ENCODE measurements at regions not wholly inside any gene's neighbourhood (a gene's known extent, or its start where the extent isn't known, plus 50 kb on each side); places are given as distances from the start of the nearest gene placed in this dataset.

DNA sequence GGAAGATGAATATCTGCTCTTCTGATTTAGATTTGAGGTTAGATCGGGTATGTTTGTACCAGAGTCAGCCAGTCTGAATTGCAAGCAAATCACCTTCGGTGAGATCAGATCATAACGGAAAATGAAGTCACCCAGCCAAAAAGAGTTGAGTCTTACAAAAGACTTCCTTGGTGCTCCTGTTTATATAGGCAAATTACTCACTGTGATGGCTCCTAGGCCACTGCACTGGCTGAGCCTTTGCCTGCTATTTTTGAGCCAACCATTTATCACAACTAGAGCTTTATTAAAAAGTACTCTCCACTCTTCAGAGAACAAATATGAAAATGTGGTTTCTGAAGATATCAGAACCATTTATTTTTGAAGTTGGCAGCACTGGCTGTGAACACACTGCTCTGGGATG lies 277.7 kb upstream of the PCSK5 start:
- TF ChIP-seq POLR2AphosphoS5 (IDR thresholded peaks at IDR 0.05; ENCODE audit: low read depth, low read length), result no peak
- TF ChIP-seq ZNF780A (CRISPR knock-in tag; IDR thresholded peaks at IDR 0.05), result no peak
- no peak for TF ChIP-seq CTCF (CRISPR knock-in tag; IDR thresholded peaks at IDR 0.05)
- TF ChIP-seq POLR2A (IDR thresholded peaks at IDR 0.05; ENCODE audit: insufficient read depth in 1 of 2, low read depth in 2 of 2, low read length in 2 of 2), result no peak
- TF ChIP-seq SMAD9 (CRISPR knock-in tag; IDR thresholded peaks at IDR 0.05), result no peak
- no peak for TF ChIP-seq MTF2 (CRISPR knock-in tag; IDR thresholded peaks at IDR 0.05; ENCODE audit: borderline replicate concordance)
- TF ChIP-seq ZNF563 (CRISPR knock-in tag; IDR thresholded peaks at IDR 0.05), result no peak
- no peak for TF ChIP-seq RBM39 (IDR thresholded peaks at IDR 0.05; ENCODE audit: low read depth, low read length, poor library complexity, severe bottlenecking)
- no peak for TF ChIP-seq ZNF337 (CRISPR knock-in tag; IDR thresholded peaks at IDR 0.05; ENCODE audit: borderline replicate concordance, low read depth)
- no peak for TF ChIP-seq GABPA (IDR thresholded peaks at IDR 0.05; ENCODE audit: low read depth, low read length)
- TF ChIP-seq GABPA (CRISPR knock-in tag; IDR thresholded peaks at IDR 0.05; ENCODE audit: low read depth), result no peak
- no peak for TF ChIP-seq SMAD1 (CRISPR knock-in tag; IDR thresholded peaks at IDR 0.05; ENCODE audit: borderline replicate concordance, low read depth)
- no peak for TF ChIP-seq ZBTB40 (IDR thresholded peaks at IDR 0.05)
- TF ChIP-seq ZBTB40 (CRISPR knock-in tag; IDR thresholded peaks at IDR 0.05), result no peak
- no peak for TF ChIP-seq ZNF143 (CRISPR knock-in tag; IDR thresholded peaks at IDR 0.05)
